ENCODE measurements at regions not wholly inside any gene's neighbourhood (a gene's known extent, or its start where the extent isn't known, plus 50 kb on each side); places are given as distances from the start of the nearest gene placed in this dataset.
A peak's percentile ranks its signal among the peaks of the same experiment; 100 is the strongest.

DNA sequence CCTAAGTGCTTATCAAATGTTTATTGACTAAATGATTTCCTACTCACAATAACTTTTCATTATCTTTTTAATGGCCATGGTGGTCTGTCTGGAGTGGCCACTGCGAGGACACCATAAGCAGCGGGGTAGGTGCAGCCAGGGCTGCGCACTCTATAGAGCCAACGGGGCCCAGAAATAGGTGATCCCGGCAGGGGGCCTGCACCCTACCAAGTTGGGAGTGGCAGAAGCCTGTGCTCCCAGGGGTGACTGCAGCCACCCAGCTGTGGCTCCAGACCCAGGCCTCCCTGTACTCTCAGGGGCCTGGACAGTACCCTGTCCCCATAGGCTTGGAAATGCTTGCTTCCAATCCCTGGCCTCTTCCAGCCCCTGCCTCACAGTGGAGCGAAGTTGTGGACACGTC is 426.4 kb upstream of the FAT3 start:
- H3K9me3 ChIP-seq = no peaks in the 10 kb centered on the region
- DNase-seq = no peak
- H3K27me3 ChIP-seq = no peaks in the 10 kb centered on the region
- no peaks in the 10 kb centered on the region for H3K36me3 ChIP-seq
- intact Hi-C loops (cut with DNase I) = no loop called here
- no peak for TF ChIP-seq POLR2A (IDR thresholded peaks at IDR 0.05)
- TF ChIP-seq, protein P1, sequence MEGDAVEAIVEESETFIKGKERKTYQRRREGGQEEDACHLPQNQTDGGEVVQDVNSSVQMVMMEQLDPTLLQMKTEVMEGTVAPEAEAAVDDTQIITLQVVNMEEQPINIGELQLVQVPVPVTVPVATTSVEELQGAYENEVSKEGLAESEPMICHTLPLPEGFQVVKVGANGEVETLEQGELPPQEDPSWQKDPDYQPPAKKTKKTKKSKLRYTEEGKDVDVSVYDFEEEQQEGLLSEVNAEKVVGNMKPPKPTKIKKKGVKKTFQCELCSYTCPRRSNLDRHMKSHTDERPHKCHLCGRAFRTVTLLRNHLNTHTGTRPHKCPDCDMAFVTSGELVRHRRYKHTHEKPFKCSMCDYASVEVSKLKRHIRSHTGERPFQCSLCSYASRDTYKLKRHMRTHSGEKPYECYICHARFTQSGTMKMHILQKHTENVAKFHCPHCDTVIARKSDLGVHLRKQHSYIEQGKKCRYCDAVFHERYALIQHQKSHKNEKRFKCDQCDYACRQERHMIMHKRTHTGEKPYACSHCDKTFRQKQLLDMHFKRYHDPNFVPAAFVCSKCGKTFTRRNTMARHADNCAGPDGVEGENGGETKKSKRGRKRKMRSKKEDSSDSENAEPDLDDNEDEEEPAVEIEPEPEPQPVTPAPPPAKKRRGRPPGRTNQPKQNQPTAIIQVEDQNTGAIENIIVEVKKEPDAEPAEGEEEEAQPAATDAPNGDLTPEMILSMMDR (IDR thresholded peaks at IDR 0.05) = no peak
- peak in 1 of 4 donors; percentile 16 for ATAC-seq
- 60% methylated on average over 2 of the region's 7 CpGs for WGBS (ENCODE audit: insufficient coverage, low coverage, low lambda C conversion rate, missing lambda C conversion rate)
- peaks cover 0 to 23% (median 5%) of the 10 kb centered on the region in 4 donors for H3K4me1 ChIP-seq
- H3K27ac ChIP-seq = no peak overlapping the region
- no peak overlapping the region for H3K4me3 ChIP-seq

DNA sequence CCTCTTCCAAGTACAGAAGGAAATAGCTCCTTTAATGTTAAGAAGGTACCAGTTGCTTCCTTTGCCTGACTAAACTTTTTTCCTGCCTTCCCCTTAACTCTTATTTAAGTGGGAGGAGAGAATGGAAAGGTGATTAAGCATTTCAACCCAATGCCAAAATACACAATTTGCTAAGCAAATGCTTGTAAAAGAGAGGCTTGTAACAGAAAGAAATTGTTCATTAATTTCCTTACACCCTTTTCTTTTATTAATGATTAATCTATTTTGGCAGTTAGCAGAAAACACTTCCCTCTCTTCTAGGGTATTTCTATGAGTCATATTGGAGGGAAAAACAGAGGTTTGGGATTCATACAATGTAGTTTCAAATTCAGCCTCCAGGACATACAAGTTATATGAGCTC is 427.6 kb upstream of the FAT3 start:
- Histone ChIP-seq H3K27ac (no peak overlapping the region), H3K9me3 (no peaks in the 10 kb centered on the region)

DNA sequence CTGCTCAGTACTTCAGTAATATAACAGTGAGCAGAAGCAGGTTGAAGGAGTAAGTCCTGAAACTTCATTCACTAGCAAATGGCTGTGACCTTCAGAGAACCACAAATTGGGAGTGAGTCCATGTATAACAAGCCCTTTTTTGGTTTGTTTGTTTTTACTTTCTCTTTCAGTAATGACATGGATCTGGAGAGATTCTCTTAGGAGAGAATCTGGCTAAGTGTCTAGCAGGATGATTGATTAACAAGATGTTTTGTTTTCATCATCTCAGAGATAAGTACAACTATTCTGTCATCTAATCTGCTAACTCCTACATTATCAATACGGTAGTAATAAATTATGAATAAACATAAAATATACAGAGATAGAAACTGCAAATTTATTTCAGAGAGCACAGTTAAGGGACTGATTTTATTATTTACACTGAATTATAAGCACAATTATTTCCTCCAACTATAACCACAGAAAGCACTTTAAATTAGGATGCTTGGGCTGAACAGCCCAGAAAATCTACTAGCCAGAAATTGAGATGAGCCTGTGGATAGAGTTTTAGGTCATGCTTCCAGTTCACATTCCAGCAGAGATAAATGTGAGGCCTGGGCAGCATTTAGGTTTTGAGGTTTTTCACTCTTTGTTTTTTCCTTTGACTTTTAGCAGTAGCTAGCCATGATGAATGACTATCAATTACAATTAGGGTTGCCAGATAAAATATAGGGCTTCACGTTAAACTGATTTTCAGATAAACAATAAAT is 429.3 kb upstream of the FAT3 start:
- Histone ChIP-seq H3K27me3 (no peaks in the 10 kb centered on the region), H3K4me1 (peaks cover 0 to 23% (median 5%) of the 10 kb centered on the region in 4 donors), H3K36me3 (no peaks in the 10 kb centered on the region), H3K4me3 (no peak overlapping the region), H3K9me3 (no peaks in the 10 kb centered on the region), H3K27ac (no peak overlapping the region)
- 39% methylated on average over 2 of the region's 2 CpGs for WGBS (ENCODE audit: insufficient coverage, low coverage, low lambda C conversion rate, missing lambda C conversion rate)
- no peak for TF ChIP-seq POLR2A (IDR thresholded peaks at IDR 0.05)
- TF ChIP-seq, protein P1 (IDR thresholded peaks at IDR 0.05) = no peak
- intact Hi-C loops (cut with DNase I) = no loop called here
- ATAC-seq (peak; percentile 71 to 89 (median 77)), DNase-seq (no peak)

More for the DNA sequence above, 427.6 kb upstream of the FAT3 start:
- intact Hi-C loops (cut with DNase I) = no loop called here
- TF ChIP-seq, protein P1 (IDR thresholded peaks at IDR 0.05) = peak in 1 of 4 donors; percentile 25
- TF ChIP-seq POLR2A (IDR thresholded peaks at IDR 0.05) = no peak
- DNase-seq (no peak), ATAC-seq (peak in 3 of 4 donors; percentile 14 to 87 (median 70))
- H3K4me1 ChIP-seq = peaks cover 0 to 23% (median 5%) of the 10 kb centered on the region in 4 donors
- H3K36me3 ChIP-seq = no peaks in the 10 kb centered on the region
- no peaks in the 10 kb centered on the region for H3K27me3 ChIP-seq
- no peak overlapping the region for H3K4me3 ChIP-seq

DNA sequence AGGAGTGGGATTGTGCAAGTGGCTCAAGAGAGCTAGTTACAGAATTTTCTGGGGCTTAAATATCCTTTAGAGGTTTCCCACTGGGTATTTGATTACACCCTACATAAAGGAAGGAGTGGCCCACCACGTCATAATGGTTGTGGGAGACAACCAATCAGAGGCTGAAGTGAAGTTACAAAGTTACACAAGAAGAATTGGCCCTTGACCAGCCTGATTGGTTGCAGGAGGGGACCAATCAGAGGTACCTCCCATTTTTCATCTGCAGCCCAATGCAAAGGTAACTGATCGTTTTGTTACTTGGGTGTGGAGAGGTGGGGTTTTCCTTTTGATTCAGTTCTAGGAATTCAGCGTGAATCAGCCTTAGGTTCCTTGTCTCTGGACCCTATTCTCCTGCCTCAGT is 430.5 kb upstream of the FAT3 start:
- Histone ChIP-seq H3K27me3 (no peaks in the 10 kb centered on the region), H3K4me1 (peaks cover 0 to 23% (median 5%) of the 10 kb centered on the region in 4 donors), H3K36me3 (no peaks in the 10 kb centered on the region), H3K9me3 (no peaks in the 10 kb centered on the region), H3K27ac (no peak overlapping the region), H3K4me3 (no peak overlapping the region)
- intact Hi-C loops (cut with DNase I) = no loop called here
- DNase-seq (no peak), ATAC-seq (no peak)
- TF ChIP-seq POLR2A (IDR thresholded peaks at IDR 0.05) = no peak
- TF ChIP-seq, protein P1 (IDR thresholded peaks at IDR 0.05) = no peak
- 81% methylated on average over 3 of the region's 3 CpGs for WGBS (ENCODE audit: insufficient coverage, low coverage, low lambda C conversion rate, missing lambda C conversion rate)
